Osteoblast (primary cell): ENCODE measurements at regions not wholly inside any gene's neighbourhood (a gene's known extent, or its start where the extent isn't known, plus 50 kb on each side); places are given as distances from the start of the nearest gene placed in this dataset.

Experiments
- DNase-seq: peaks from one replicate; pipeline ENCODE4 v3.0.0; 2011; ENCODE audit warnings: low spot score, mixed read lengths; ENCODE audit not compliant: insufficient read length; ENCODE audit errors: missing footprints
- H2AFZ ChIP-seq: 2 replicates; pipeline ENCODE4 v1.6.0; 2011; ENCODE audit warnings: mild to moderate bottlenecking, low read length
- H3K27ac ChIP-seq: 2 replicates; pipeline ENCODE4 v1.5.1; 2011; ENCODE audit warnings: mild to moderate bottlenecking, low read depth, low read length, moderate library complexity
- H3K27me3 ChIP-seq: 2 replicates; pipeline ENCODE4 v1.6.0; 2012; ENCODE audit warnings: mild to moderate bottlenecking, control low read depth, inconsistent platforms, low read length, moderate library complexity; ENCODE audit not compliant: insufficient read depth
- H3K36me3 ChIP-seq: 2 replicates; pipeline ENCODE4 v1.5.1; 2011; ENCODE audit warnings: mild to moderate bottlenecking, low read length, control low read depth, moderate library complexity; ENCODE audit not compliant: insufficient read depth
- H3K4me1 ChIP-seq: 2 replicates; pipeline ENCODE4 v1.5.1; 2011; ENCODE audit warnings: mild to moderate bottlenecking, low read length, control low read depth, moderate library complexity; ENCODE audit not compliant: insufficient read depth
- H3K4me2 ChIP-seq: 2 replicates; pipeline ENCODE4 v1.6.0; 2011; ENCODE audit warnings: mild to moderate bottlenecking, low read length; ENCODE audit not compliant: insufficient read depth
- H3K4me3 ChIP-seq: fragments of 200-600 bp; sonication (generic); 3 replicates; pipeline ENCODE4 v1.5.1; 2012; ENCODE audit warnings: mild to moderate bottlenecking, low read length, inconsistent platforms; ENCODE audit not compliant: insufficient read depth
- H3K79me2 ChIP-seq: 2 replicates; pipeline ENCODE4 v1.6.0; 2012; ENCODE audit warnings: mild to moderate bottlenecking, low read length, control low read depth, inconsistent platforms; ENCODE audit not compliant: insufficient read depth
- H3K9me3 ChIP-seq: 2 replicates; pipeline ENCODE4 v1.5.1; 2011; ENCODE audit warnings: low read depth, low read length, control low read depth
- H4K20me1 ChIP-seq: 2 replicates; pipeline ENCODE4 v1.6.0; 2012; ENCODE audit warnings: mild to moderate bottlenecking, low read length, control low read depth; ENCODE audit not compliant: insufficient read depth
- TF ChIP-seq, protein P1 (sequence below): IDR thresholded peaks from 2 replicates; pipeline ENCODE4 v1.5.1; 2011; ENCODE audit warnings: mild to moderate bottlenecking, low read depth, low read length, moderate library complexity; ENCODE audit errors: extremely low read depth

GRCh38 chr4:54473077-54473545 is 184.6 kb upstream of the KIT start:
- Histone ChIP-seq H3K4me2 (no peak overlapping the region), H3K36me3 (no peaks in the 10 kb centered on the region), H3K27me3 (no peaks in the 10 kb centered on the region), H2AFZ (no peak overlapping the region), H3K27ac (no peak overlapping the region), H3K9me3 (no peaks in the 10 kb centered on the region), H3K4me3 (no peak overlapping the region), H4K20me1 (no peaks in the 10 kb centered on the region), H3K4me1 (no peaks in the 10 kb centered on the region), H3K79me2 (no peaks in the 10 kb centered on the region)
- no peak for DNase-seq
- TF ChIP-seq, protein P1, sequence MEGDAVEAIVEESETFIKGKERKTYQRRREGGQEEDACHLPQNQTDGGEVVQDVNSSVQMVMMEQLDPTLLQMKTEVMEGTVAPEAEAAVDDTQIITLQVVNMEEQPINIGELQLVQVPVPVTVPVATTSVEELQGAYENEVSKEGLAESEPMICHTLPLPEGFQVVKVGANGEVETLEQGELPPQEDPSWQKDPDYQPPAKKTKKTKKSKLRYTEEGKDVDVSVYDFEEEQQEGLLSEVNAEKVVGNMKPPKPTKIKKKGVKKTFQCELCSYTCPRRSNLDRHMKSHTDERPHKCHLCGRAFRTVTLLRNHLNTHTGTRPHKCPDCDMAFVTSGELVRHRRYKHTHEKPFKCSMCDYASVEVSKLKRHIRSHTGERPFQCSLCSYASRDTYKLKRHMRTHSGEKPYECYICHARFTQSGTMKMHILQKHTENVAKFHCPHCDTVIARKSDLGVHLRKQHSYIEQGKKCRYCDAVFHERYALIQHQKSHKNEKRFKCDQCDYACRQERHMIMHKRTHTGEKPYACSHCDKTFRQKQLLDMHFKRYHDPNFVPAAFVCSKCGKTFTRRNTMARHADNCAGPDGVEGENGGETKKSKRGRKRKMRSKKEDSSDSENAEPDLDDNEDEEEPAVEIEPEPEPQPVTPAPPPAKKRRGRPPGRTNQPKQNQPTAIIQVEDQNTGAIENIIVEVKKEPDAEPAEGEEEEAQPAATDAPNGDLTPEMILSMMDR = no peak

DNA sequence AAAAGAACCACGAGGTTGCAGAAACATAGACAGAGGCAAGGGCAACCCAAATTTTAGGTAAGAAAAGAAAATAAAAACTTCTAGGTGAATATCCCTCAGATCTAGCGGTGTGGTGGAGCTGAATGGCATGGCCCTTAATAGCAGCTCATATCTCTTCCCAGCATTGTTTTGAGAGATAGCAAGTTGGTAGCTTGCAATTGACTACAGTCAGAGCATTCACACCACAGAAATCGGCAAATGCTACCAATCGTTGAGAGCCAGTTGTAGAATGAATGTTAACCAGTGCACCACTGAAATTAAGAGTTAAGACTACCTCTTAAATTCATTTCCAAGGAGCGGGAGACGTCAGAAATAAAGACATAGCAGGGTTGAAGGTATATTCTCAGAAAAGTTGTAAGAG is 184.0 kb upstream of the KIT start:
- Histone ChIP-seq H3K4me3 (no peak overlapping the region), H3K9me3 (no peaks in the 10 kb centered on the region), H3K36me3 (no peaks in the 10 kb centered on the region), H3K27me3 (no peaks in the 10 kb centered on the region), H3K79me2 (no peaks in the 10 kb centered on the region), H4K20me1 (no peaks in the 10 kb centered on the region), H3K27ac (no peak overlapping the region), H2AFZ (no peak overlapping the region), H3K4me2 (no peak overlapping the region), H3K4me1 (no peaks in the 10 kb centered on the region)
- TF ChIP-seq, protein P1 = no peak
- DNase-seq = no peak

- H3K79me2 ChIP-seq = no peaks in the 10 kb centered on the region
- no peak for DNase-seq
- H4K20me1 ChIP-seq = no peaks in the 10 kb centered on the region
Observed at GRCh38 chr4:54475546-54475945, 182.2 kb upstream of the KIT start.

DNA sequence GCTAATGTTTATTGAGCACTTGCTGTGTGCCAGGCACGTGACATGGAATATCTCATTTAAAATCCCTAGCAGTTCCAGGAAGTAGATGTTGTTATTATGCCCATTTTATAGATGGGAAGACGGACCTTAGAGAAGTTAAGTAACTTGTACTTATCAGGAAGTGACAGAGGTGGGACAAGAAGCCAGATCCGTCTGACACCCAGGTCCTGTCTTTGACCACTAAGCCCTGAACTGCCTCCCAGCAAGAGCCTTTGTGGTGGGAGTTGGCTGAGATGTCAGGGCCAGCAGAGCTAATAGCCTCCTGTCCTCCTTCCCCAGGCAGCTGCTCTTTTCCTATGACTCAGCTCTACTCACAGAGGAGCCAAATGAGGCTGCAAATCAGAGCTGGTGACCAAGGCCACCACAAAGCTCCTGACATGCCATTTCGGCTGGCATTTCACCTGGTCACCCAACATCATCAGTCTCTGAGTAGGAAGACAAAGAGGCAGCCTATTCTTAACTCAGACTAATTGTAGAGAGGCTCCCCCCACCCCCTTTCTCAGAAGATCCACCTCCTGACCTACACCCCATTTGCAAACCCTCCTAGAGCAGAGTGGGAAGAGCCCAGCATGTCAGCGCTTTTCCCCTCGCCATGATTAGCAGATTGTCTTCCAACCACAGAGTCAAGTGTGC is 175.1 kb upstream of the KIT start:
- Histone ChIP-seq H2AFZ (no peak overlapping the region), H3K4me3 (no peak overlapping the region), H3K27ac (no peak overlapping the region), H3K79me2 (no peaks in the 10 kb centered on the region), H3K9me3 (no peaks in the 10 kb centered on the region), H4K20me1 (no peaks in the 10 kb centered on the region), H3K27me3 (no peaks in the 10 kb centered on the region), H3K4me1 (no peaks in the 10 kb centered on the region), H3K36me3 (no peaks in the 10 kb centered on the region), H3K4me2 (no peak overlapping the region)
- TF ChIP-seq, protein P1 = no peak
- peak; percentile 81 for DNase-seq

More at GRCh38 chr4:54475546-54475945, 182.2 kb upstream of the KIT start:
- Histone ChIP-seq H3K27ac (no peak overlapping the region), H3K4me2 (no peak overlapping the region), H3K9me3 (no peaks in the 10 kb centered on the region), H3K27me3 (no peaks in the 10 kb centered on the region), H3K36me3 (no peaks in the 10 kb centered on the region), H3K4me3 (no peak overlapping the region), H2AFZ (no peak overlapping the region), H3K4me1 (no peaks in the 10 kb centered on the region)
- TF ChIP-seq, protein P1 = no peak
